Urinary bladder (tissue), 3 donors: ENCODE measurements at regions not wholly inside any gene's neighbourhood (a gene's known extent, or its start where the extent isn't known, plus 50 kb on each side); places are given as distances from the start of the nearest gene placed in this dataset.
"Not testable (repeated sequence)": the region's sequence is repeated elsewhere in the genome, so short reads cannot be mapped to it uniquely, and the experiment has no call there.

Source experiments
- DNase-seq: peaks from one replicate; pipeline ENCODE4 v3.0.0-alpha.2; 2015; ENCODE audit errors: extremely low spot score
- H3K27ac ChIP-seq: one replicate; pipeline ENCODE4 v1.5.1; 2013; ENCODE audit warnings: low read depth, mild to moderate bottlenecking, moderate library complexity
- H3K36me3 ChIP-seq: one replicate; pipeline ENCODE4 v1.6.1; 2013; ENCODE audit warnings: mild to moderate bottlenecking, moderate library complexity; ENCODE audit not compliant: insufficient read depth
- H3K4me1 ChIP-seq: one replicate; pipeline ENCODE4 v1.6.1; 2013; ENCODE audit warnings: mild to moderate bottlenecking, moderate library complexity; ENCODE audit not compliant: insufficient read depth
- H3K4me3 ChIP-seq: one replicate; pipeline ENCODE4 v1.5.1; 2013; ENCODE audit warnings: low read depth, low read length
- WGBS: extraction: QIAGEN DNeasy Blood & Tissue Kit; methylation state at CpG from one replicate; pipeline ENCODE4 v1.1.7; 2013; 5-methylcytosine and 5-hydroxymethylcytosine counted together
- donor health status: healthy with polysubstance abuse.
- donor health status: healthy.

DNA sequence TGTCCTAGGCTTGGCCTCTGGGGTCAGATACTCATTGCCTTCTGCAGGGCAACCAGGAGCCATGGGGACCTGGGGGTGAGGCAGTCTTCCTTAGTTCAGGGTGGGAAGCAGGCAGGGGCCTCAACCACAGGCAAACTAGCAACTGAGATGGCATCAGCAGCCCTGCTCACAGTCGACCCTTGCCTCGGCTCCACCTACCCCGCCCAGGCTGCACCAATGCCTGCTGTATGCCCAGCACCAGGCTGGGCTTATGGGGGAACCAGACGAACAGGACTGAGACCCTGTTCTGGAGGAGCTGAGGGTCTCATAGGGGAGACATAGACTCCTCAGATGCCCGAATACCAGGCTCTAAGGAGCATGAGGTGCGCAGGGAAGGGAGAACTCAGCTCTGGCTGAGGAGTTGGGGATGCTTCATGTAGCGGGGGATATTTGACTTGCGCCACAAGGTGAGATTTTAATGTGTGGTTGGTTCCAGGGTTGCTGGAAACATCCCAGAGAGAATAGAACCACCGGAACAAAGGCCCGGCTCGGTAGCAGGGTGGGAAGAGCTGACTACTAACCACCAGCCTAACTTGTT is 78.4 kb upstream of the GOLGA6L4 start:
- not testable (repeated sequence) for H3K36me3 ChIP-seq, DNase-seq, H3K27ac ChIP-seq, H3K4me3 ChIP-seq, H3K4me1 ChIP-seq
- WGBS: 93% methylated on average over 11 of the region's 11 CpGs

- not testable (repeated sequence) for H3K27ac ChIP-seq, H3K4me1 ChIP-seq, H3K36me3 ChIP-seq, DNase-seq, H3K4me3 ChIP-seq
- WGBS: 77% methylated on average over 3 of the region's 3 CpGs
These were observed 77.7 kb upstream of the GOLGA6L4 start for GRCh38 chr15:84157857-84158256.

GRCh38 chr15:84159346-84160269 is 76.0 kb upstream of the GOLGA6L4 start:
- H3K4me3 ChIP-seq, DNase-seq, H3K36me3 ChIP-seq, H3K4me1 ChIP-seq, H3K27ac ChIP-seq: not testable (repeated sequence)
- WGBS: 94% methylated on average over 15 of the region's 17 CpGs

DNA sequence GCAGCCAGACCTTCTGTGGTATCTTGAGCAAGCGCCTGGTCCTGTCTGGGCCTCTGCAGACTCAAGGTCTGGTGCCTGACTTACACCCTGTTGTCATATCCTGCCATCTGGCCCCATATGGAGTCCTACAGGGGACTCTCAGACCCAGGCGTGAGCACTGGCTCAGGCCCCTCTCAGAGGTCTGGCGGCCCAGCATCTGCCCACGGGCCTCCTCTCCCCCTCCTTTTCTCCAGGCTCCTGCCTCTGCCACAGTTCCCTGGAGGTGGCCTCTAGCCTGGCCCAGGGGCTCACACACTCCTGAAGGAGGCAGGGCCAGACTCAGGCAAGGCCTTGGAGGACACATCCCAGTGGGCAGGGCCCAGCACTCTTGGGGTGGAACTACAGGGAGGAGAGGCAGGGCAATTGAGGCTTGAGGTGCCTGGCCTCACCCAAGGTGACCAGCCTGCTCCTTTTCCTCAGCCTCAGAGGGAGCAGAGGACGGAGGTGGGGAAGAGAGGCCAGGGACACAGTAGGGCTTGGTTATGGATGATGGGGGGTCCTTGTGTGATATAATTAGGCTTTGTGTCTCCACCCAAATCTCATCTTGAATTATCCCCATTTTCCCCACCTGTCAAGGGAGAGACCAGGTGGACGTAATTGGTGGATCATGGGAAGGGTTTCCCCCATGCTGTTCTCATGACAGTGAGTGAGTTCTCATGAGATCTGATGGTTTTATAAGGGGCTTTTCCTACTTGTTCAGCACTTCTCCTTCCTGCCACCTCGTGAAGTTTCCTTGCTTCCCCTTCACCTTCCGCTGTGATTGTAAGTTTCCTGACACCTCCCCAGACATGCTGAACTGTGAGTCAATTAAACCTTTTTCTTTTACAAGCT is 70.9 kb upstream of the GOLGA6L4 start:
- H3K4me1 ChIP-seq, DNase-seq, H3K36me3 ChIP-seq, H3K4me3 ChIP-seq, H3K27ac ChIP-seq: not testable (repeated sequence)
- 84% methylated on average over 8 of the region's 8 CpGs for WGBS

GRCh38 chr15:84170029-84170428 is 65.5 kb upstream of the GOLGA6L4 start:
- not testable (repeated sequence) for H3K4me1 ChIP-seq, DNase-seq, H3K27ac ChIP-seq, H3K36me3 ChIP-seq, H3K4me3 ChIP-seq
- 86% methylated on average over 9 of the region's 19 CpGs for WGBS

GRCh38 chr15:84173231-84173610 is 62.4 kb upstream of the GOLGA6L4 start:
- H3K36me3 ChIP-seq, H3K4me3 ChIP-seq, DNase-seq, H3K4me1 ChIP-seq, H3K27ac ChIP-seq: not testable (repeated sequence)
- 2% methylated on average over 13 of the region's 22 CpGs for WGBS
